Upper lobe of left lung (tissue), 6 donors: ENCODE measurements at regions not wholly inside any gene's neighbourhood (a gene's known extent, or its start where the extent isn't known, plus 50 kb on each side); places are given as distances from the start of the nearest gene placed in this dataset.

Source experiments
- ATAC-seq, 2 donors: fragments of 200-7000 bp; cut with Tn5 transposase; one replicate each; pipeline ENCODE4 v1.9.1; 2022; ENCODE audit warnings: mild to moderate bottlenecking in 2 of 2, moderate library complexity in 2 of 2; ENCODE audit not compliant: low FRiP score in 2 of 2
- DNase-seq, 2 donors: peaks; one replicate each; pipeline ENCODE4 v3.0.0-alpha.2; 2019 to 2020
- H3K27ac ChIP-seq, 4 donors: fragments of 200-600 bp; sonication (generic); one replicate each; pipeline ENCODE4 v1.5.1; 2016 to 2019
- H3K27me3 ChIP-seq, 4 donors: fragments of 200-600 bp; sonication (generic); one replicate each; pipeline ENCODE4 v1.5.1; 2017 to 2019
- H3K36me3 ChIP-seq, 4 donors: fragments of 200-600 bp; sonication (generic); one replicate each; pipeline ENCODE4 v1.5.1; 2016 to 2019
- H3K4me1 ChIP-seq, 4 donors: fragments of 200-600 bp; sonication (generic); one replicate each; pipeline ENCODE4 v1.5.1; 2018 to 2019
- H3K4me3 ChIP-seq, 4 donors: fragments of 200-600 bp; sonication (generic); one replicate each; pipeline ENCODE4 v1.5.1; 2017 to 2019; ENCODE audit warnings: mild to moderate bottlenecking in 2 of 4, moderate library complexity in 1 of 4
- H3K9me3 ChIP-seq, 4 donors: fragments of 200-600 bp; sonication (generic); one replicate each; pipeline ENCODE4 v1.5.1; 2018 to 2019
- CTCF ChIP-seq, 6 experiments: fragments of 450-650 bp in 4 of 6; fragments of 200-600 bp in 2 of 6; sonication (generic) in 2 of 6; IDR thresholded peaks; one replicate each; pipeline ENCODE4 v1.5.1; 2016 to 2019; ENCODE audit warnings: antibody characterized with exemption in 6 of 6
- EP300 ChIP-seq, 4 donors: sonication (generic); formaldehyde crosslinking; IDR thresholded peaks; one replicate each; pipeline ENCODE4 v1.5.1; 2017; ENCODE audit warnings: antibody characterized with exemption in 4 of 4, control low read depth in 2 of 4
- POLR2A ChIP-seq, 4 donors: fragments of 450-650 bp; IDR thresholded peaks; one replicate each; pipeline ENCODE4 v1.5.1; 2016 to 2017; ENCODE audit warnings: antibody characterized with exemption in 4 of 4, mild to moderate bottlenecking in 2 of 4
- POLR2AphosphoS5 ChIP-seq, 2 donors: sonication (generic); formaldehyde crosslinking; IDR thresholded peaks; one replicate each; pipeline ENCODE4 v1.5.1; 2017; ENCODE audit warnings: antibody characterized with exemption in 2 of 2
- WGBS, 2 donors: methylation state at CpG; one replicate each; pipeline ENCODE4 v1.1.5; 2017 to 2018; 5-methylcytosine and 5-hydroxymethylcytosine counted together
- donor health status: DM: no; HTN: no; CAD: no; lungs with moderate emphysema.
- donor health status: DM: no; HTN: yes; CAD: no; lungs with severe emphysema.

- TF ChIP-seq POLR2A (IDR thresholded peaks at IDR 0.05) (no peak), POLR2AphosphoS5 (IDR thresholded peaks at IDR 0.05) (no peak), CTCF (IDR thresholded peaks at IDR 0.05) (no peak), EP300 (IDR thresholded peaks at IDR 0.05) (no peak)
- Histone ChIP-seq H3K27ac (no peak overlapping the region), H3K4me1 (no peaks in the 10 kb centered on the region), H3K36me3 (no peaks in the 10 kb centered on the region), H3K27me3 (no peaks in the 10 kb centered on the region), H3K4me3 (no peak overlapping the region), H3K9me3 (no peaks in the 10 kb centered on the region)
- DNase-seq = no peak
- 56 to 67% methylated on average over 8 of the region's 8 CpGs for WGBS, 2 donors
- ATAC-seq = no peak
Measured at GRCh38 chr10:121291823-121292222, 306.4 kb downstream of the FGFR2 start.

GRCh38 chr10:121292321-121292720 lies 305.9 kb downstream of the FGFR2 start:
- 70 to 75% methylated on average over 8 to 9 of the region's 9 CpGs for WGBS, 2 donors
- Histone ChIP-seq H3K27ac (no peak overlapping the region), H3K27me3 (no peaks in the 10 kb centered on the region), H3K4me1 (no peaks in the 10 kb centered on the region), H3K36me3 (no peaks in the 10 kb centered on the region), H3K9me3 (no peaks in the 10 kb centered on the region), H3K4me3 (no peak overlapping the region)
- ATAC-seq (no peak), DNase-seq (no peak)
- TF ChIP-seq EP300 (IDR thresholded peaks at IDR 0.05) = no peak

GRCh38 chr10:121293110-121293509 lies 305.1 kb downstream of the FGFR2 start:
- H3K4me3 ChIP-seq = no peak overlapping the region
- no peak for ATAC-seq
- WGBS, 2 donors = 74 to 89% methylated on average over 6 to 9 of the region's 9 CpGs
- DNase-seq = no peak
- no peak for TF ChIP-seq EP300 (IDR thresholded peaks at IDR 0.05)
- TF ChIP-seq CTCF (IDR thresholded peaks at IDR 0.05) = no peak
- no peak for TF ChIP-seq POLR2AphosphoS5 (IDR thresholded peaks at IDR 0.05)
- TF ChIP-seq POLR2A (IDR thresholded peaks at IDR 0.05) = no peak
- H3K4me1 ChIP-seq = no peaks in the 10 kb centered on the region
- no peak overlapping the region for H3K27ac ChIP-seq
- H3K27me3 ChIP-seq = no peaks in the 10 kb centered on the region
- H3K9me3 ChIP-seq = no peaks in the 10 kb centered on the region
- H3K36me3 ChIP-seq = no peaks in the 10 kb centered on the region

- Histone ChIP-seq H3K27me3 (no peaks in the 10 kb centered on the region), H3K27ac (no peak overlapping the region), H3K36me3 (no peaks in the 10 kb centered on the region), H3K4me1 (no peaks in the 10 kb centered on the region), H3K9me3 (no peaks in the 10 kb centered on the region), H3K4me3 (no peak overlapping the region)
- DNase-seq (no peak), ATAC-seq (no peak)
- TF ChIP-seq POLR2AphosphoS5 (IDR thresholded peaks at IDR 0.05) (no peak), CTCF (IDR thresholded peaks at IDR 0.05) (no peak), EP300 (IDR thresholded peaks at IDR 0.05) (no peak), POLR2A (IDR thresholded peaks at IDR 0.05) (no peak)
- 80 to 86% methylated on average over 3 of the region's 3 CpGs for WGBS, 2 donors
Measured at GRCh38 chr10:121294630-121295029, 303.6 kb downstream of the FGFR2 start.

- no peak for DNase-seq
- no peak for ATAC-seq
- H3K27ac ChIP-seq = no peak overlapping the region
- WGBS, 2 donors = 68 to 79% methylated on average over 2 of the region's 2 CpGs
- no peaks in the 10 kb centered on the region for H3K27me3 ChIP-seq
- H3K4me1 ChIP-seq = no peaks in the 10 kb centered on the region
- H3K4me3 ChIP-seq = no peak overlapping the region
- TF ChIP-seq POLR2AphosphoS5 (IDR thresholded peaks at IDR 0.05) = no peak
- no peak for TF ChIP-seq EP300 (IDR thresholded peaks at IDR 0.05)
- no peak for TF ChIP-seq POLR2A (IDR thresholded peaks at IDR 0.05)
- TF ChIP-seq CTCF (IDR thresholded peaks at IDR 0.05) = no peak
- no peaks in the 10 kb centered on the region for H3K9me3 ChIP-seq
- no peaks in the 10 kb centered on the region for H3K36me3 ChIP-seq
Measured at GRCh38 chr10:121296378-121296777, 301.9 kb downstream of the FGFR2 start.
